ENCODE measurements at regions not wholly inside any gene's neighbourhood (a gene's known extent, or its start where the extent isn't known, plus 50 kb on each side); places are given as distances from the start of the nearest gene placed in this dataset.
"Not testable (repeated sequence)": the region's sequence is repeated elsewhere in the genome, so short reads cannot be mapped to it uniquely, and the experiment has no call there.

DNA sequence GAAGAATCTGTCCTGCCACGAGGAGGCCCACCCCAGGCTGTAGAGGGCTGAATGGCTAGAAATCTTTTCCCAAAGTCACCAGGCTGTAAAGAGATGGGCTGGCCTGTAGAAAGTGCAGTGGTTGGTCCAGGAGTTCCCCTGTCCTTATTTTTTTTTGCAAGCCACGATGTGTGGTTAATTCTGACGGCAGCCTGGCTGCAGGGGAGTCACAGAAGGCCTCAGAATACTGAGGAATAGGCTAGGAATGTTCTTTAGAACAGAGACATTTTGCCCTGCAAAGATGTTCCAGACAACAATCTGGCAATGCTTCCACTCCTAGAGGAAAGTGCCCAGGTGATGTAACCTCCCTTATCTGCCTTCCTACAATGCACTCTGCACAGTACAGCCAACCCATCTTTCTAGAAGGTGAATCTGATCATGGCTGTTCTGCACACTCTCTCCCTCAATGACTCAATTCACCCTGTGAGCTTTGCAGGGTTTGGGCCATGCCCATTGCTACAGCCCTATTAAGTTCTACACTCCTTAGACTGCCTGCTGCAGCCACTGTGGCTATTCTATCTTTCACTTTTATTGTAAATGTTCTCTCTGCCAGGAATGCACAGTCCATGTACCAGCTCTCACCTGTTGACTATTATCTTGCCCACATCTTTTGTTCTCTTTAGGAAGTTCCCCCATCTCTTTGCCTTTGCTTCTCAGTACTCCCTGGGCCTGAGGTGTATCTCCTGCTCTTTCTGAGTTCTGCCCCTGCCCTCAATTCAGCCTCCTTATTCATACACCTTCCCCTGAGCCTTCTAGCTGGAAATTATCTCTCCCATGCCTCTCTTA is 377.8 kb upstream of the CLINT1 start:
- Histone ChIP-seq H3K9ac (ENCODE audit: insufficient read length) (no peak overlapping the region), H3K27ac (no peak overlapping the region), H3K9me3 (ENCODE audit: low read depth, low read length) (no peaks in the 10 kb centered on the region), H3K36me3 (ENCODE audit: insufficient read depth, low read length) (no peaks in the 10 kb centered on the region), H3K4me3 (no peak overlapping the region)
- DNase-seq (ENCODE audit: low read depth, low spot score) = no peak
- no peak for TF ChIP-seq POLR2AphosphoS5 (IDR thresholded peaks at IDR 0.05; ENCODE audit: borderline replicate concordance, low read depth, low read length)

DNA sequence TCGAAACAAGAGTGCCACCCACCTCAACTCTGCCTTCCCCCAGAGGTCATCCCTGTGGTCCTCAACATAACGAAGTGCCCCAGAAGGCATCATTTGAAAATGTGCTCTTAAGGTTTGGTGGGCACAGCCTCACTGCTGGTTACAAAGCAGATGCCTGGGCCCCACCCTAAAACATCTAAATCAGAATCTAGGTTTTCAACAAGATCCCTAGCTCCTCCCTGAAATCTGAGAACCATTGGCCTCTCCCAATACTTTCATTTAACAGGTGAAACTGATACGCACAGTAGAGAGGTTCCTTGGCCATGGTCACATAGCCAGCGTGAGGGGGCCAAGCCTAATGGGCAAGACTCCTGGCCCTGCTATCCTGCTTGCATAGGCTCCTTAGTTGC is 376.2 kb upstream of the CLINT1 start:
- DNase-seq (ENCODE audit: low read depth, low spot score) = no peak
- no peaks in the 10 kb centered on the region for H3K36me3 ChIP-seq (ENCODE audit: insufficient read depth, low read length)
- no peak overlapping the region for H3K9ac ChIP-seq (ENCODE audit: insufficient read length)
- H3K9me3 ChIP-seq (ENCODE audit: low read depth, low read length) = no peaks in the 10 kb centered on the region
- no peak overlapping the region for H3K27ac ChIP-seq
- TF ChIP-seq POLR2AphosphoS5 (IDR thresholded peaks at IDR 0.05; ENCODE audit: borderline replicate concordance, low read depth, low read length) = no peak
- TF ChIP-seq FOXP2 (optimal IDR thresholded peaks at IDR 0.05; ENCODE audit: control extremely low read depth, extremely low read length, insufficient read depth) = no peak
- no peak for TF ChIP-seq EZH2 (IDR thresholded peaks at IDR 0.05)
- no peak overlapping the region for H3K4me3 ChIP-seq

DNA sequence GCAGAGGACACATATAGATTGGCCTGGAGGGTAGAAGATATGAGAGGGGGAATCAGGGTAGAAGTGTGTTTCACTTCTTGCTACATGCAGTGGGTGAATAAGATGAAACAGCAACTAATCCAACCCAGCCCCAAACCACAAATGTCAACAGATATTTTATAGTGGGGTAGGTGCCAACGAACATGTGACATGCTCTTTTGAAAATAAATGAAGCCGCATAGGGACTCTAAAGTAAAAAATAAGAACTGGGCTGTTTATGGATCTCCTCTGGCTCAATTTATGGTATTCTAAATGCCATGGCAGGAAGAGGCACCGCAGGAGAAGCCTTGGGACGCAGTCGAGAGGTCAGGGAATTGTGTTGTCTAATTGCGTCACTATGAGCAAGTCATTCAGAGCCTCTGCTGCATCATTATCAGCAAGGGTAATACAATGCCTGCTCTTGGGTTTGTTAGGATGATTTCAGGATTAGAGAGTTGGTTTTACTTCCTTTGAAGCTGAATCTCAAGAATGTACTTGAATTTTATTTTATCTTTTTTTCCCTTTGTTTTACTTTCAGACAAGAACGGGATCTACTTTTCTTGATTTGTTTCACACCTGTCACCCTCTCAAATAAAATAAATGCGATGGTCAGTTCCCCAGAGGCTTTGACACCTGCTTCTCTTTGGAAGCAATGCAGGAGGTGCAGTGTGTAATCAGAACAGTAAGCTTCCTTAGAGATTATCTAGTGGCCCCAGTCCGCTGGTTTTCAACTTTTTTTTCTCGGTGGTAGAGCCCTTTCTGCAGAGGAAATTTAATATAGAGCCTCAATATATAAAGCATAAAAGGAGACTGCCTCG is 375.6 kb upstream of the CLINT1 start:
- no peak overlapping the region for H3K27ac ChIP-seq
- H3K9ac ChIP-seq (ENCODE audit: insufficient read length) = no peak overlapping the region
- H3K9me3 ChIP-seq (ENCODE audit: low read depth, low read length) = no peaks in the 10 kb centered on the region
- no peaks in the 10 kb centered on the region for H3K36me3 ChIP-seq (ENCODE audit: insufficient read depth, low read length)
- H3K4me3 ChIP-seq = no peak overlapping the region
- no peak for TF ChIP-seq EZH2 (IDR thresholded peaks at IDR 0.05)
- no peak for TF ChIP-seq POLR2AphosphoS5 (IDR thresholded peaks at IDR 0.05; ENCODE audit: borderline replicate concordance, low read depth, low read length)
- no peak for TF ChIP-seq FOXP2 (optimal IDR thresholded peaks at IDR 0.05; ENCODE audit: control extremely low read depth, extremely low read length, insufficient read depth)
- peak; percentile 3 for DNase-seq (ENCODE audit: low read depth, low spot score)

DNA sequence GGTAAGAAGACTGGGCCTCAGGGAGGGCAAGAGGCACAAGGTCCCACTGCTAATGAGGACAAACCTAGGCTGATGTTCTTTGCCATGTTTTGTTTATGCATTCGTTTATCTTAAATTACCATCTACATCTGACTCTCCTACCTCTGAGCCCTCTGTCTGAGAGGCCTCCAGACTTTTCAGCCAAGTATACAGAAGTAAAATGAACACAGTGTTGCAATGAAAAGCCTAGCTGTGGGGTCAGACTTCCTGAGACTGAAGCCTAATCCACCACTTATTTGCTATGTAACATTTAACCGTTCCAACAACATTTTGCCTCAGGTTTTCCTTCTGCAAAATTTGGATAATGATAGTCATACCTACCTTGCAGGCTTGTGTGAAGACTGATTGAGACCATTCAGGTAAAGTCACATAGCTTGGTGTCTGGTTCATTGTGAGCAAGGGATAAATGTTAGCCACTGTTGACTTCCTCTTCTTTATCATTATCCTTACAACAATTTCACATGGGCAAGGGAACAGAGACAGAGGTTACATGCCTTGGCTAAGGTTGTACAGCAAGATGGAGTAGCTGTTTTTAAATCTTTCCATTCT is 374.9 kb upstream of the CLINT1 start:
- Histone ChIP-seq H3K4me3 (no peak overlapping the region), H3K27ac (no peak overlapping the region), H3K36me3 (ENCODE audit: insufficient read depth, low read length) (no peaks in the 10 kb centered on the region), H3K9ac (ENCODE audit: insufficient read length) (no peak overlapping the region), H3K9me3 (ENCODE audit: low read depth, low read length) (no peaks in the 10 kb centered on the region)
- TF ChIP-seq POLR2AphosphoS5 (IDR thresholded peaks at IDR 0.05; ENCODE audit: borderline replicate concordance, low read depth, low read length) (no peak), EZH2 (IDR thresholded peaks at IDR 0.05) (no peak), FOXP2 (optimal IDR thresholded peaks at IDR 0.05; ENCODE audit: control extremely low read depth, extremely low read length, insufficient read depth) (no peak)
- DNase-seq (ENCODE audit: low read depth, low spot score) = no peak

DNA sequence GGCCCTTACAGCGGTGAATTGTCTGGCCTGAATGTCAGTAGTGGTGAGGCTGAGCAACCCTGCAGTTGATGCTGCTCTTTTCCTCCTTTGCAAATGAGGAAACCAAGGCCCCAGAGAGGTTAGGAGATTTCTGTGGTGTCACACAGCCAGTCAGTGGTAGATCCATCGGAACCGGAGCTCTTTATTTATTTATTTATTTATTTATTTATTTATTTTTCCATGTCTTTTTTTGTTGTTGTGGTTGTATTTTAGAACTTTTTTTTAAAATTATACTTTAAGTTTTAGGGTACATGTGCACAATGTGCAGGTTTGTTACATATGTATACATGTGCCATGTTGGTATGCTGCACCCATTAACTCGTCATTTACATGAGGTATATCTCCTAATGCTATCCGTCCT is 368.4 kb upstream of the CLINT1 start:
- not testable (repeated sequence) for H3K9ac ChIP-seq (ENCODE audit: insufficient read length); H3K9me3 ChIP-seq (ENCODE audit: low read depth, low read length); H3K27ac ChIP-seq; H3K4me3 ChIP-seq; DNase-seq (ENCODE audit: low read depth, low spot score); H3K36me3 ChIP-seq (ENCODE audit: insufficient read depth, low read length)

DNA sequence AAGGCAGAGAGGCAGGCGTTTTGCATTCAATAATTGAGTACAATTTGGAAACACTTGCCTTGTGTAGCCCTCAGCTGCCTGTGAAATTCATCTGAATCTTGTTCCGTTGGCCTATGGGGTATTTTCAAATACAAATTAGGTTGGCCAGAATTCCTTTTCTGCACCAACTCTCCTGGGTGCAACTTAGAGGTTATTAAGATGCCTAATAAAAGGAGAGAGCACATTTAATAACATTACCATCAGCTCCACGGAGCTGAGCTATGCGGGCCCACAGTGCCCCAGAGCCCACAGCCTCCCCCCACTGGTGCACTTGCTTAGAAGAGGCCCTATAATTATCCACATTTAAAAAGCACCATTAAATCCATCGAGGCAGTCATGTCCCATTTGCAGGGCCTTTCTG is 367.6 kb upstream of the CLINT1 start:
- Histone ChIP-seq H3K9me3 (ENCODE audit: low read depth, low read length) (no peaks in the 10 kb centered on the region), H3K4me3 (no peak overlapping the region), H3K9ac (ENCODE audit: insufficient read length) (no peak overlapping the region), H3K27ac (no peak overlapping the region), H3K36me3 (ENCODE audit: insufficient read depth, low read length) (no peaks in the 10 kb centered on the region)
- TF ChIP-seq EZH2 (IDR thresholded peaks at IDR 0.05) (no peak), POLR2AphosphoS5 (IDR thresholded peaks at IDR 0.05; ENCODE audit: borderline replicate concordance, low read depth, low read length) (no peak), FOXP2 (optimal IDR thresholded peaks at IDR 0.05; ENCODE audit: control extremely low read depth, extremely low read length, insufficient read depth) (no peak)
- DNase-seq (ENCODE audit: low read depth, low spot score) = no peak

DNA sequence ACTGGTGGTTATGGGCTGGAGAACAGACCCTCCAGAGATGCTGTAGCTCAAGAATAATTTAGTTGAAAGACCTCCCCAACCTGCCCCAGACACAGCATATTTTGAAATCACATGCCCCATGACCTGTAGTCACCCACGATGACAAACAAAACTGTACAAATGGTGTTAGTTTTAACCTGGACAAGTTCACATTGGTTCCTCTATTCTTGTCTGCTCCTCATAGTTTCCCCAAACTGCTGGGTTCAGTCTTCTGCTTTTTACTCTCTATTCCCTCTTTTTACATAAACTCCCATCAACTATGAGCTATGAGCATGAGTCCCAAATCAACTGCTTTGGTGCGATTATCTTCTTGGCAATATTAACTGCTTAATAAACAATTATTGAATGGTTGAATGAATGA is 365.3 kb upstream of the CLINT1 start:
- Histone ChIP-seq H3K9me3 (ENCODE audit: low read depth, low read length) (no peaks in the 10 kb centered on the region), H3K4me3 (no peak overlapping the region), H3K9ac (ENCODE audit: insufficient read length) (no peak overlapping the region), H3K36me3 (ENCODE audit: insufficient read depth, low read length) (no peaks in the 10 kb centered on the region), H3K27ac (no peak overlapping the region)
- TF ChIP-seq POLR2AphosphoS5 (IDR thresholded peaks at IDR 0.05; ENCODE audit: borderline replicate concordance, low read depth, low read length) (no peak), EZH2 (IDR thresholded peaks at IDR 0.05) (no peak), FOXP2 (optimal IDR thresholded peaks at IDR 0.05; ENCODE audit: control extremely low read depth, extremely low read length, insufficient read depth) (no peak)
- no peak for DNase-seq (ENCODE audit: low read depth, low spot score)

DNA sequence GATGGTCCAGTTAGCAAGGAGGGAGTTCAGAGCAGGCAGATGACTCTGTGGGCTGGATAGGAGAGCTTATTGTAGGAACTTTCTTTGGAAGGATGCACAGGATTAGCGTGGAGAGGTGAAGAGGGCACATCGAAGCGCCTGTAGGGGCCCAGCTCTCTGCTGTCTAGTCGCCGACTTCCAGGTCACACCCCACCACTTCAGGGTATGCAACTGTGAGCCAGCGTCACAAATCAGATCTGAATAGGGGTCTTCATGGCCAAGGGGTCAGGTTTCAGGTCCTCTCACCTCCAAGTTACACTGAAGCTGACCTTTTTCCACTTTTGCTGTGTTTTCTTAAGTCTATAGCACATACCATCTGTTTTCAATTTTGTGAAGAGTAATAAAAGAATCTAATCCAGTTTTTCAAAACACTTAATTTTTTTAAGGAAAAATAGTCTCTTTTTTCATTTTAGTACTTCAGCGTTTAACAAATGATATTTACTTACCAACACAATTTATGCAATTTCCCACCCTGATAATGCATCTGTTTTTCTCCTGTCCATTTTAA is 364.2 kb upstream of the CLINT1 start:
- TF ChIP-seq POLR2AphosphoS5 (IDR thresholded peaks at IDR 0.05; ENCODE audit: borderline replicate concordance, low read depth, low read length) = no peak
- H3K9ac ChIP-seq (ENCODE audit: insufficient read length) = no peak overlapping the region
- no peak overlapping the region for H3K4me3 ChIP-seq
- no peaks in the 10 kb centered on the region for H3K9me3 ChIP-seq (ENCODE audit: low read depth, low read length)
- no peak overlapping the region for H3K27ac ChIP-seq
- no peak for DNase-seq (ENCODE audit: low read depth, low spot score)
- no peaks in the 10 kb centered on the region for H3K36me3 ChIP-seq (ENCODE audit: insufficient read depth, low read length)

All from SK-N-MC (cell line).